ENCODE measurements at regions not wholly inside any gene's neighbourhood (a gene's known extent, or its start where the extent isn't known, plus 50 kb on each side); places are given as distances from the start of the nearest gene placed in this dataset.

- TF ChIP-seq REST (IDR thresholded peaks at IDR 0.05; ENCODE audit: insufficient read depth in 1 of 2, low read depth in 2 of 2, low read length in 2 of 2) (no peak), TAF1 (IDR thresholded peaks at IDR 0.05; ENCODE audit: borderline replicate concordance, insufficient read depth, low read length) (no peak), FOXP2 (optimal IDR thresholded peaks at IDR 0.05; ENCODE audit: borderline replicate concordance, extremely low read depth, extremely low read length, insufficient read depth) (no peak)
These were observed 290.4 kb upstream of the MON1B start for GRCh38 chr16:76900285-76901263.

GRCh38 chr16:76906552-76906951 lies 284.4 kb upstream of the MON1B start:
- TF ChIP-seq SIN3A (IDR thresholded peaks at IDR 0.05; ENCODE audit: borderline replicate concordance, insufficient read depth, low read length) (no peak), REST (IDR thresholded peaks at IDR 0.05; ENCODE audit: insufficient read depth in 1 of 2, low read depth in 2 of 2, low read length in 2 of 2) (no peak), POLR2AphosphoS5 (IDR thresholded peaks at IDR 0.05; ENCODE audit: low read depth, low read length) (no peak), FOXP2 (optimal IDR thresholded peaks at IDR 0.05; ENCODE audit: borderline replicate concordance, extremely low read depth, extremely low read length, insufficient read depth) (no peak), TAF1 (IDR thresholded peaks at IDR 0.05; ENCODE audit: borderline replicate concordance, insufficient read depth, low read length) (no peak)

GRCh38 chr16:76910931-76911330 lies 280.1 kb upstream of the MON1B start:
- TF ChIP-seq SIN3A (IDR thresholded peaks at IDR 0.05; ENCODE audit: borderline replicate concordance, insufficient read depth, low read length) (no peak), FOXP2 (optimal IDR thresholded peaks at IDR 0.05; ENCODE audit: borderline replicate concordance, extremely low read depth, extremely low read length, insufficient read depth) (no peak), TAF1 (IDR thresholded peaks at IDR 0.05; ENCODE audit: borderline replicate concordance, insufficient read depth, low read length) (no peak), REST (IDR thresholded peaks at IDR 0.05; ENCODE audit: insufficient read depth in 1 of 2, low read depth in 2 of 2, low read length in 2 of 2) (no peak), POLR2AphosphoS5 (IDR thresholded peaks at IDR 0.05; ENCODE audit: low read depth, low read length) (no peak)

- no peak for TF ChIP-seq SIN3A (IDR thresholded peaks at IDR 0.05; ENCODE audit: borderline replicate concordance, insufficient read depth, low read length)
- TF ChIP-seq TAF1 (IDR thresholded peaks at IDR 0.05; ENCODE audit: borderline replicate concordance, insufficient read depth, low read length), result no peak
- TF ChIP-seq FOXP2 (optimal IDR thresholded peaks at IDR 0.05; ENCODE audit: borderline replicate concordance, extremely low read depth, extremely low read length, insufficient read depth), result no peak
- TF ChIP-seq POLR2AphosphoS5 (IDR thresholded peaks at IDR 0.05; ENCODE audit: low read depth, low read length), result no peak
- no peak for TF ChIP-seq REST (IDR thresholded peaks at IDR 0.05; ENCODE audit: insufficient read depth in 1 of 2, low read depth in 2 of 2, low read length in 2 of 2)
These were observed 277.9 kb upstream of the MON1B start for GRCh38 chr16:76913046-76913445.
